ENCODE measurements at regions not wholly inside any gene's neighbourhood (a gene's known extent, or its start where the extent isn't known, plus 50 kb on each side); places are given as distances from the start of the nearest gene placed in this dataset.
"Not testable (repeated sequence)": the region's sequence is repeated elsewhere in the genome, so short reads cannot be mapped to it uniquely, and the experiment has no call there.

- in situ Hi-C loops (cut with MboI; ENCODE audit: low sequenced_read_pairs), result no loop called here
Observed at GRCh38 chr6:145539831-145540230, 195.5 kb downstream of the EPM2A start.

- in situ Hi-C loops (cut with MboI; ENCODE audit: low sequenced_read_pairs), result no loop called here
Observed at GRCh38 chr6:145540741-145541140, 194.6 kb downstream of the EPM2A start.

DNA sequence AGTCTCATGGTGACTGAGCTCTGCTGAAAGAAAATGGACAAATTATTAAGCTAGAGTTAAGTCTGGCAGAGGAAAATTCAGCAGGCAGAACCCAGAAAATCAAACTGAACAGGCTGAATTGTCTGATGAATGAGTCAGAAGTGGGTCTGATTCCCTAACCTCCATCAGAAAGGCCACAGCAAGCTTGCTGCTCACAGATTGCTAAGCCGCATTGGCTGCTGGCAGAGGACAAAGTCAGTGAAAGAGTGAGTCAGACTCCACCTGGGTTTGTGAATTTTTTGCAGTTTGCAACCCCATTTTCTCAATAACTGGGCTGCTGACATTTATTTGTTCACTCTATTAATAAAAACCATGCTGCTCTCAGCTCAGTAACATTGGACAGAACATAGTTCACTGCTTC lies 191.3 kb downstream of the EPM2A start:
- in situ Hi-C loops (cut with MboI; ENCODE audit: low sequenced_read_pairs), result no loop called here

DNA sequence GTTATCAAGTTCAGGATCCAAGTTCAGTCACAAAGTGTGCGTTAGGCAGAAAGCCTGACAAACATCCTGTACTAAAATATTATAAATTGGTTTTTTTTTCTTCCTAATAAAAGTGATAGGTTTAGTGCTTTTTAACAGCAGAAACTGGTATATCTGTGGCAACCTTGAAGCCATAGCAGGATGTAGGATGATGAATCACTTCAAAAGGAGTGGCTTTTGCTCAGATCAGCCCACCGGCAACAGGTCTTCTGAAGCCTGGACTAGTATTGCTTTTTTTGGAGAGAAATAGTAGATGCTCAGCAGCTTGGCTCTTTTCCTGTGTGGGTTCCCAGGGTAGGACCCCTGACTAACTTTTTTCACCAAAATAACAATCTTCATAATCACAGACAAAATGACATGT lies 190.8 kb downstream of the EPM2A start:
- in situ Hi-C loops (cut with MboI; ENCODE audit: low sequenced_read_pairs), result no loop called here

DNA sequence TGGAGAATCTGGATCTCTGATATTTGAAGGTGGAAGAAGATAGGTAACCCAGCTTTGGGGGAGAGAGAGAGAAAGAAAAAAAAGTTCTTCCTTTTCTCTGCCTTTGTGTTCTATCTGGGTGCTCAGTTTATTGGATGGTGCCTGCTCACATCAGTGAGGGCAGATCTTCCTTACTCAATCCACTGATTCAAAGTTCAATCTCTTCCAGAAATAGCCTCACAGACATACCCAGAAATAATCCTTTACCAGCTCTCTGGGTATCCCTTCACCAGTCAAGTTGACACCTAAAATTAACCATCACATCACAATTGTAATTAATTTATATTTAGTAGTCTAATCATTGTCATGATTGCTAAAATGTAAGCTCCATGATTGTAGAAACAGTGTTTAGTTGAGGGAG lies 189.1 kb downstream of the EPM2A start:
- in situ Hi-C loops (cut with MboI; ENCODE audit: low sequenced_read_pairs), result no loop called here

DNA sequence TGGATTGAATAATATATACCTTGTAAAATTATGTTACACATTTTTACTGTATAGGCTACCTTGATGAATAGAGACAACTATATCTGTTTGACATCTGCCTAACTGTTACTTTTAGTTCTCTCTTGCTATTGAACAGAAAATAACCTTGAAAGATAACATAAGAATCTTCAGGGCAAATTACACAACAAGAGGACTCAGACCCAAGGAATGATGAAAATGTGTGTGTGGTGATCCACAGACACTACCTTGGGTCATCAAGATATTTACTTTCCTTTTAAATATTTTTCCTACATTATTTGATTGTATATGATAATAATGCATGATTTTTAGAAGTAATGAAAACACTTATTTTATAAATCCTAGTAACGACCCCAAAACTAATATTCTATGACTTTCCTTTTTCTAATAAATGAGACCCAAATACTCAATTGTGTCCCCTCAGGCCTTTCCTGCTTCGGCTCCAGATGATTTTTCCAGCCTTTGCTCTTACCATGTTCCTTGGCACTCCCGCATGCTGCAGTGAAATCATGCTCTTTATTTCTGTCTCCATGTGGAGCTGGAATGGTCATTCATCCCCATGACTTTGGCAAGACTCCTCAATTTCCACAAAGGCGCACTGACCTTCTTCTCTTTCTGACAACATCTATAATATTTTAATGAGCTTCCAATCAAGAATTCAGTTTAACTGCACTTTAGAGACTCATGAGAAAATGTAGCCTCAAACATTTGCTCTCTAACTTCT lies 187.6 kb downstream of the EPM2A start:
- in situ Hi-C loops (cut with MboI; ENCODE audit: low sequenced_read_pairs), result no loop called here

- in situ Hi-C loops (cut with MboI; ENCODE audit: low sequenced_read_pairs), result no loop called here
Observed at GRCh38 chr6:145548933-145549648, 186.2 kb downstream of the EPM2A start.

DNA sequence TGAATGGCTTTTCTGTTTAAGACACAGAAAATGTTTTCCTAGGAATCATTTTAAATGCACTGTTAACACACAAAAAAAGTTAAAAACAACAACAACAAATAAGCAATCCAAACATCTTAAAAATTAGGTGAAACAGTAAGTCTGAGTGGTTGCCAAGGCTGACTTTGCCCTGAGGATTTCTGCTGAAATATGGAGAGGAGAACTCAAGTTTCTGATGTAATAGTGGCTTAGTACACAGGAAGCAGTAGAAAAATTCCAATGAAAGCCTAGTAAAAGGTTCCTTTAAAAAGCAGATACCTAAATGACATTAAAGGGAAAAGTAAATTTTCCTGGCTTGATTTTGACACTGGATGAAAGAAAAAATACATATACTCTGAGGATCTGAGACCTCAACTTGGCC lies 184.2 kb downstream of the EPM2A start:
- in situ Hi-C loops (cut with MboI; ENCODE audit: low sequenced_read_pairs), result no loop called here

- in situ Hi-C loops (cut with MboI; ENCODE audit: low sequenced_read_pairs), result no loop called here
Observed at GRCh38 chr6:145555084-145555483, 180.2 kb downstream of the EPM2A start.

DNA sequence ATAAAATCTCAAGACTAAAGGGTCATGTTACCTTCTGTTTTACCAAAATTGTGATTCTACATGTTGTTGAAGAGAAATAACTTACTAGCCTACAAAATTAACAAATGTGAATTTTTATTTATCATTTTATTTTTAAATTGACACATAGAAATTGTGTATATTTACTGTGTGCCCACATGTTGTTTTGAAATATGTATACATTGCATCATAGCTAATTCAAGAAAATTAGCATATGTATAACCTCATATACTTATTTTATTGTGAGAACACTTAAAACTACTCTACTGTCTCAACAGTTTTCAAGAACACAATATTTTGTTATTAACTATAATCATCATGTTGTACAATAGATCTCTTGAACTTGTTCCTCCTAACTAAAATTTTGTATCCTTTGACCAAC lies 177.8 kb downstream of the EPM2A start:
- in situ Hi-C loops (cut with MboI; ENCODE audit: low sequenced_read_pairs), result no loop called here

DNA sequence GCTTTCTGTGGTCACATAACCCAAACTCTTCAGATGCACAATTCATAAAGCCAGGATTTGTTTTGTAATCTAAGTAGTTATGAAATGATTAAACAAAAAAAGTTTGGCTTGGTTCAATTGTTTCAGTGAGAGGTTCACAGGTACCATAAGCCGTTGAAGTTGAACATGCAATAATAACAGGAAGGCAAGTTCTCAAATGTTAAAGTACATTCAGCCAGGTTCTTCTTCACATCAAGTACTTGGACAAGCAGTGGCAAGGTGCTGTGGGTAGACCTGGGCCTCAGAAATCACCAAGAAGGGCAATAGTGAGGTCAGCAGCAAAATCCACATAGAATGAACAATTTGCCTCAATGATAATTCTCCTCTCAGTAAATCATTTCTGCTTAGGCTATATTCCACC lies 175.5 kb downstream of the EPM2A start:
- in situ Hi-C loops (cut with MboI; ENCODE audit: low sequenced_read_pairs), result no loop called here

GRCh38 chr6:145561095-145562072 lies 173.9 kb downstream of the EPM2A start:
- in situ Hi-C loops (cut with MboI; ENCODE audit: low sequenced_read_pairs), result no loop called here

DNA sequence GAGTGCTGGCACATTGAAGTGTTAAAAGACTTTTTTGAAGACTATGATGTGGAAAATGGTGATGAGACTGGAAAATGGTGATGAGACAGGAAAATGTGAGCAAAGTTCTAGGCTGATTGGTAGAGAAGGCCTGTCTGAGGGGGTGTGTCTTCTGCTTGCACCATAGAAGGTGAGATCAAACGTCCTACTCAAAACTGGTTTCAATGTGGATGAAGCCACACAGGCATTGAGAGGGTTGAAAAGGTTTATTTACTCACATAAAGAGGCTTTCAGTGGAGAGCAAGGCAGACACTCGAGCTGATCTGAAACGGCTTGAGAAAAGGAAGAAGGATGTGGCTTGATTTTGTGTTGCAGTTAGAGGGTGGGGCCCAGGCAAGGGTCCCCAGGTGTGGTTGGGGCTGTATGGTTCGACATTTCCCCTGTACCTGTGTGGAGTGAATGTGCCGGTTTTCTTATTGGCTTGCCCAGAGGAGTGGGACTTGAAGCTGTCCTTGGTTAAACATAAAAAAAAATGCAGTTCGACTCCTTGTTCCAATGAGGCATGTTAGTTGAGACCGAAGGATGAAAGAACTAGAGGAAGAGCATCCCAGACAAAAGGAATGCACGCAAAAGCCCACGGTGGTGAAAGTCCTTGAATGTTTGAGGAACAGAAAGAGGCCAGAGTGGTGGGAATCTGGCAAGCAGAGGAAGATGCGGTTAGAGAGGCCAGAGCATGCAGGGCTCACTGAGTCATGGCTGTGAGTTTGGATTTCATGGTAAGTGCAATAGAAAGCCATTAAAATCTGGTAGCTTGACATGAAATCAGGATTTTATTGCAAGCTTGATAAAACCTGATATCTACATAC lies 172.3 kb downstream of the EPM2A start:
- in situ Hi-C loops (cut with MboI; ENCODE audit: low sequenced_read_pairs), result no loop called here

DNA sequence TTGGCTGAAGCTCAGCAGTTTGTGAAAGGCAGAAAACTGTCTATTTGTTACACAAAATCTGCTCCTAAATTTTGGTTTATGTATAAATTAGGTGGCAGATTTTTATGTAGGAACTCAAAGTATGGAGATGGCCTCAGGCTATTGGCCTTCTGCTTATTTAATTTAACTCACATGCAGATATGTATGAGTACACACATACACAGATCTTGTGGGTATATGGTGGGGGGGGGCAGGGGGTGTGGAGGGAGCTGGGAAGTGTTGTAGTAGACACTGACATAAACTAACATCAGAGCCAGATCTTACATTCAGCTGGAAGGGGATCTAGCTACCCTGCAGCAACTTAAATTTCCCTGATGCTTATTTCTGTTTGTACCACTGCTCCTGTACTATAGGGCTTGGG lies 170.8 kb downstream of the EPM2A start:
- in situ Hi-C loops (cut with MboI; ENCODE audit: low sequenced_read_pairs), result no loop called here

DNA sequence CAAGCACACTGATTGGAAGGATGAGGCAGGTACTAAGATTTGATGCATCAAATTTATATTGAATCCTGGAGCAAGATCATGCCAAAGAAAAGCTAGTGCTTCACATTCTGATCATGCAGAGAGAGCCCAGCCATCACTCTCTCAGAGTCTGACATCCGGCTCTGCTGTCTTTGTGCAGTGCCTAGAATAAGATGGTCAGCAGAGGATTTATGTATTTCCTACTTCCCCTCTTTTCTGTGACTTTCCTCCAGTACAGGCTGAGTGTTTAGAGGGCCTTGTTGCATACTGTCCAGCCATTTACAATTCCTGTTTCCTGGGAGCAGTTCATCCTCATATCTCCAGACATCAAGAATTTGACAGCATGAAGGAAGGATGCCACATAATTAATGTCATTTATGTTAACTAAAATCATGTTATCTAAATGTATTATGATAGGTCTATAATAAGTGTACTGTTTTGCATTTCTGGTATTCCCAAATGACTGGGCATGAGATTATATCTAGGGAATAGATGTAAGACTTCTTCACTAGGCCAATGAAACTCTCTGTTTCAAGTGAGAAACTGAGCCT lies 167.6 kb downstream of the EPM2A start:
- in situ Hi-C loops (cut with MboI; ENCODE audit: low sequenced_read_pairs), result no loop called here

GRCh38 chr6:145569140-145569539 lies 166.2 kb downstream of the EPM2A start:
- in situ Hi-C loops (cut with MboI; ENCODE audit: low sequenced_read_pairs), result no loop called here

GRCh38 chr6:145570336-145570735 lies 165.0 kb downstream of the EPM2A start:
- in situ Hi-C loops (cut with MboI; ENCODE audit: low sequenced_read_pairs), result not testable (repeated sequence)

GRCh38 chr6:145574269-145574668 lies 161.1 kb downstream of the EPM2A start:
- in situ Hi-C loops (cut with MboI; ENCODE audit: low sequenced_read_pairs), result not testable (repeated sequence)
